ENCODE measurements at regions not wholly inside any gene's neighbourhood (a gene's known extent, or its start where the extent isn't known, plus 50 kb on each side); places are given as distances from the start of the nearest gene placed in this dataset.

- ATAC-seq (no peak), DNase-seq (ENCODE audit: low spot score) (no peak)
- intact Hi-C loops (cut with DNase I): no loop called here
Measured at GRCh38 chr9:108300306-108301287, 555.2 kb downstream of the ACTL7B start.

- DNase-seq (ENCODE audit: low spot score) (peak; percentile 71), ATAC-seq (peak; percentile 92)
- intact Hi-C loops (cut with DNase I): no loop called here
Measured at GRCh38 chr9:108297073-108297472, 558.7 kb downstream of the ACTL7B start.

GRCh38 chr9:108296056-108296455 lies 559.7 kb downstream of the ACTL7B start:
- DNase-seq (ENCODE audit: low spot score) (no peak), ATAC-seq (no peak)
- intact Hi-C loops (cut with DNase I): no loop called here

GRCh38 chr9:108291586-108291932 lies 564.2 kb downstream of the ACTL7B start:
- ATAC-seq (no peak), DNase-seq (ENCODE audit: low spot score) (no peak)
- intact Hi-C loops (cut with DNase I): no loop called here

GRCh38 chr9:108290839-108291585 lies 564.8 kb downstream of the ACTL7B start:
- ATAC-seq (no peak), DNase-seq (ENCODE audit: low spot score) (no peak)
- intact Hi-C loops (cut with DNase I): no loop called here

- ATAC-seq (no peak), DNase-seq (ENCODE audit: low spot score) (no peak)
- intact Hi-C loops (cut with DNase I): no loop called here
Measured at GRCh38 chr9:108286638-108287206, 569.1 kb downstream of the ACTL7B start.

- intact Hi-C loops (cut with DNase I): no loop called here
- DNase-seq (ENCODE audit: low spot score) (no peak), ATAC-seq (no peak)
Measured at GRCh38 chr9:108283696-108284095, 572.1 kb downstream of the ACTL7B start.

GRCh38 chr9:108282872-108283271 lies 572.9 kb downstream of the ACTL7B start:
- intact Hi-C loops (cut with DNase I): no loop called here
- no peak for DNase-seq (ENCODE audit: low spot score)
- ATAC-seq: no peak

GRCh38 chr9:108281696-108282095 lies 574.1 kb downstream of the ACTL7B start:
- DNase-seq (ENCODE audit: low spot score) (no peak), ATAC-seq (no peak)

GRCh38 chr9:108278341-108278740 lies 577.4 kb downstream of the ACTL7B start:
- intact Hi-C loops (cut with DNase I): loop anchor here (10.0 kb wide), 1 partner anchor 794 kb away; the partner anchor contains the start of gene KLF4
- DNase-seq (ENCODE audit: low spot score) (no peak), ATAC-seq (no peak)

More at GRCh38 chr9:108281696-108282095, 574.1 kb downstream of the ACTL7B start:
- intact Hi-C loops (cut with DNase I): no loop called here

- DNase-seq (ENCODE audit: low spot score) (no peak), ATAC-seq (no peak)
- intact Hi-C loops (cut with DNase I): loop anchor here (10.0 kb wide), 1 partner anchor 792 kb away; the partner anchor contains the start of gene KLF4
Measured at GRCh38 chr9:108277216-108277615, 578.6 kb downstream of the ACTL7B start.

GRCh38 chr9:108275906-108276305 lies 579.9 kb downstream of the ACTL7B start:
- no peak for ATAC-seq
- intact Hi-C loops (cut with DNase I): loop anchor here (10.0 kb wide), 1 partner anchor 791 kb away; the partner anchor contains the start of gene KLF4
- DNase-seq (ENCODE audit: low spot score): no peak

GRCh38 chr9:108274971-108275370 lies 580.8 kb downstream of the ACTL7B start:
- intact Hi-C loops (cut with DNase I): loop anchor here (10.0 kb wide), 1 partner anchor 790 kb away; the partner anchor contains the start of gene KLF4
- DNase-seq (ENCODE audit: low spot score) (no peak), ATAC-seq (no peak)

GRCh38 chr9:108273988-108274387 lies 581.8 kb downstream of the ACTL7B start:
- ATAC-seq (no peak), DNase-seq (ENCODE audit: low spot score) (no peak)
- intact Hi-C loops (cut with DNase I): loop anchor here (10.0 kb wide), 1 partner anchor 789 kb away; the partner anchor contains the start of gene KLF4

GRCh38 chr9:108272349-108272899 lies 583.4 kb downstream of the ACTL7B start:
- DNase-seq (ENCODE audit: low spot score) (peak; percentile 69), ATAC-seq (peak; percentile 88)

GRCh38 chr9:108271646-108272348 lies 584.0 kb downstream of the ACTL7B start:
- intact Hi-C loops (cut with DNase I): loop anchor here (10.0 kb wide), 1 partner anchor 787 kb away; the partner anchor contains the start of gene KLF4
- ATAC-seq (peak; percentile 81), DNase-seq (ENCODE audit: low spot score) (no peak)

More at GRCh38 chr9:108272349-108272899, 583.4 kb downstream of the ACTL7B start:
- intact Hi-C loops (cut with DNase I): loop anchor here (10.0 kb wide), 1 partner anchor 788 kb away; the partner anchor contains the start of gene KLF4

- DNase-seq (ENCODE audit: low spot score) (no peak), ATAC-seq (no peak)
- intact Hi-C loops (cut with DNase I): loop anchor here (10.0 kb wide), 1 partner anchor 786 kb away; the partner anchor contains the start of gene KLF4
Measured at GRCh38 chr9:108271236-108271635, 584.5 kb downstream of the ACTL7B start.

GRCh38 chr9:108270561-108270960 lies 585.2 kb downstream of the ACTL7B start:
- intact Hi-C loops (cut with DNase I): loop anchor here (10.0 kb wide), 1 partner anchor 786 kb away; the partner anchor contains the start of gene KLF4
- ATAC-seq: no peak
- no peak for DNase-seq (ENCODE audit: low spot score)
